ENCODE measurements at regions not wholly inside any gene's neighbourhood (a gene's known extent, or its start where the extent isn't known, plus 50 kb on each side); places are given as distances from the start of the nearest gene placed in this dataset.

DNA sequence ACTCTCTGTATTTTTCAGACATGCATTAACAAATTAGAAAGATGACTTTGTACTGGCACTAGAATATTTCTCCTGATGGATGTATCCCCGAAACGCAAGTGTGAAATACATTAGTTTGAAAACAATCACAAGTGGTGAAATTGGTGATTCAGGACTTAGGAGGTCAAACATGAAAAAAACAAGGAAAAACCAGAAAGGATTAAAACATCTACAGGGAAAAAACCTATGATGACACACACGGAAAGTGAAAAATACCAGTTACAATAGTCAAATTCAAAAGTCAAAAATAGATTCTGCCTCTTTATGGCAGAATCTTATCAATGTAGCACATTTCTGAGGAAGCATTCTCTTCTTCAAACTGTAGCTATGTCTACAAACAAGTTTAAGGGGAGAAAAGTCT is 129.0 kb upstream of the SGK1 start:
- Mint-ChIP-seq H3K4me3 (no peak overlapping the region), H3K36me3 (no peaks in the 10 kb centered on the region), H3K4me1 (peaks cover 18% of the 10 kb centered on the region), H3K27ac (no peak overlapping the region), H3K27me3 (no peaks in the 10 kb centered on the region), H3K9me3 (no peaks in the 10 kb centered on the region)
- no peak for DNase-seq

DNA sequence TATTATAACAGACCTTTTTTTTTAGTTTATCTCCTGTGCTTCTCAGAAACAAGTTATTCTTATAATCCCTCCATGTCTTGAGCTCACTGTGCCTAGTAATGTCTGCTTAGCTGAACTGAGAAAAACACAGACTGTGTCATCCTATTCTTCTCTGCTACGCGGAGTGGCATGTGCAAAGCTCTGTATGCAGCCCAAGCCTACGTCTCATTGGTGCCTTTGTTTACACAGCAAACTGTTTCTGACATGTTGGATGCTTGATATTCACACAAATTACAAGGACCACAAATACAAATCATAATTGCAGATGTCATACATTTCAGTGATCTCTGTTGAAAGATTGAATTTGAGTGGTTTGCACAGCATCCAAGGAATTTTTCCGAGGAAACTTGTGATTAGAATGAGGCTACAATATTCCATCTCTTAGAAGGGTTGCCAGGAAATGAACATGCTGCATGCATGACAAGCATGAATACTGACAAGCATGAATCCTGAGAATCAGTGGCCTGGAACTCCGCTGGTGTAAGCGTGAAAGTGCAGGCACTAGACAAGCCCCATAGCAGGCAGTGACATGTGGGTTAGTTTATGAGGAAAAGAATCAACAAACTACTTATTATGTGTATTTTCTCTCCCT is 128.4 kb upstream of the SGK1 start:
- Mint-ChIP-seq H3K9me3 (no peaks in the 10 kb centered on the region), H3K36me3 (no peaks in the 10 kb centered on the region), H3K4me1 (peaks cover 15% of the 10 kb centered on the region), H3K4me3 (no peak overlapping the region), H3K27me3 (no peaks in the 10 kb centered on the region), H3K27ac (no peak overlapping the region)
- no peak for DNase-seq

DNA sequence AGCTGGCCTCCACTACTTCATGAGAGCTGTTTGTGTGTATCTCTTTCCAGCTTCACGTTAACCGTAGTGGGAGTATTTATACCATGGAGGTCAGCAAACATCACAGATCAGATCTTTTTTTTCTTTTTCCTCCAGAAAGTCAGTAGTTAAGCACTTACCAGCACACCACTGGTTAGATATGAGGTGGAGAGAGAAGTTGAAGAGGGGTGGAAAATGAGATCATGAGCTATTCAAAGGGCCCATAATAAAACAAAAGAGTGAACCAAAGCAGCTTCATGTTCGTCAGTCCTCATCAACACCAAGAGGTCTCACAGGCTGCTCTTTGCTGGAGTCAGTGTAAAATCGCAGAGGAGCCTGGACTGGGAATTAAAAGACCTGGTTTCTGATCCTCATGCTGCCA is 125.1 kb upstream of the SGK1 start:
- Mint-ChIP-seq H3K27me3 (no peaks in the 10 kb centered on the region), H3K4me1 (peaks cover 9% of the 10 kb centered on the region), H3K27ac (no peak overlapping the region), H3K4me3 (no peak overlapping the region), H3K36me3 (no peaks in the 10 kb centered on the region), H3K9me3 (no peaks in the 10 kb centered on the region)
- DNase-seq: no peak

DNA sequence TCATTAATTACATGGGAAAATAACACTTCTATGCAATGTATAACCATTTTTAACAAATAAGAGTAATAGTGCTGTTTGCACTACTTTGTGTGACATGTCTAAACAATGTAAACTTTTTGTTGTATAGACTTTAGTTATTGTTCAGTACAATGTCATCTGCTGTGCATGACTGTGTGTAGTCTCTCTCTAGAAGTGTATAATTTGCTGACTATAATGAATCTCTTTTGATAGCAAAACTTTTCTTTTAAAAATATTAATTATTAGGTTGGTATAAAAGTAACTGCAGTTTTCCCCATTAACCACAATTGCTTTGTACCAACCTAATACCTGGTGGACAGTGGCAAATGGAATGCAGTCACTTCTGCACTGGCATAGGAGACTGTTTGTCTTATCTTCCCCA is 124.2 kb upstream of the SGK1 start:
- no peak overlapping the region for H3K4me3 Mint-ChIP-seq
- peaks cover 12% of the 10 kb centered on the region for H3K4me1 Mint-ChIP-seq
- no peak overlapping the region for H3K27ac Mint-ChIP-seq
- H3K27me3 Mint-ChIP-seq: no peaks in the 10 kb centered on the region
- H3K9me3 Mint-ChIP-seq: no peaks in the 10 kb centered on the region
- no peaks in the 10 kb centered on the region for H3K36me3 Mint-ChIP-seq
- no peak for DNase-seq

DNA sequence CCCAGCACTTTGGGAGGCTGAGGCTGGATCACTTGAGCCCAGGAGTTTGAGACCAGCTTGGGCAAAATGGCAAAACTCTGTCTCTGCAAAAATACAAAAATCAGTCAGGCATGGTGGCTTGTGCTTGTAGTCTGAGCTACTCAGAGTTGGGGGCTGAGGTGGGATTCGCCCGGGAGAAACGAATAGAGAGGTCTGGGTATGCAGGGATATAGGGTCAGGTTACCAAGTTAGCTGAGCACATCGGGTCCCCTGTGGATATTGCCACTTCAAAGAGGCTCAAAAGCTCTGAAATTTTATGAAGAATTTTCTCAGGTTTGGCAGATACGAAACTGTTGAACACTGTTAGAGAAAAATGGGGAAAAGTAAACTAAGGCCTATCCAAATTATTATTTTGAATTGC is 120.9 kb upstream of the SGK1 start:
- no peaks in the 10 kb centered on the region for H3K36me3 Mint-ChIP-seq
- H3K27ac Mint-ChIP-seq: no peak overlapping the region
- H3K9me3 Mint-ChIP-seq: no peaks in the 10 kb centered on the region
- H3K4me3 Mint-ChIP-seq: no peak overlapping the region
- H3K4me1 Mint-ChIP-seq: peaks cover 28% of the 10 kb centered on the region
- DNase-seq: no peak
- no peaks in the 10 kb centered on the region for H3K27me3 Mint-ChIP-seq

DNA sequence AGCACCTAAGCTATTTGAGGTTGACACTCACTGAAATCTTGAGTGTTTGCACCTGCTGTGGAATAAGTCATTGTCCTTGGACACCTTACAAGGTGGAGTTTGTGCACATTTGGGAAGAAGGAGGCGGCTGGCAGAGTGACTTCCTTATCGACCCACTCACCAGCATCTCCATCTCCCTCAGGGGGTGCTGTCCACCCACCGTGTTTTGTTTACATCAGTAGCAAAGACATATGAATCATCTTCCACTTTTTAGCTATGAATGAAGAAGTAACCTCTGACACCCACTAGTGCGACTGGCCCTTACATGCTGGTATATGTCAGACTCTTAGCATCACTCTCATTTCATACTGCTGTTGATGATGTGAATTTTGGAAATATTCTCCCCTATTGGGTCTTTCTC is 119.5 kb upstream of the SGK1 start:
- Mint-ChIP-seq H3K27me3 (no peaks in the 10 kb centered on the region), H3K36me3 (no peaks in the 10 kb centered on the region), H3K4me1 (peaks cover 28% of the 10 kb centered on the region), H3K27ac (peak overlapping the region; percentile 92), H3K4me3 (no peak overlapping the region), H3K9me3 (no peaks in the 10 kb centered on the region)
- peak; percentile 24 for DNase-seq

DNA sequence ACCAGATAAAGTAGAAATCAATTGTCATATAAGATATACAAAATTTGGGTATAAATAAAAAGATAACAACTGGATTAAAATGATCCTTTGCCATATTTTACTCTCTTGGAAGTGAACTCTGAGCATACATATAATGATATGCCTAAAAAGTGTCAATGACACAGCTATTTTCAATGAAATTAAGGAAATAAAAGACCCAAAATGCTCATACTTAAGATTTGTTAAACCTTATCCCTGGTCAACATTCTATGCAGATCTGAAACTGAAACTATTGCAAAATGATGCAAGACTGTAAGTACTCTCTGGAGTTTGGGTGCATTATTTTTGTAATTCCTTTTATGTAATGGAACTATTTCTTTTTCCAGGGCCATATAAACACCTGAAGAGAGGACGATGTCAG is 119.0 kb upstream of the SGK1 start:
- Mint-ChIP-seq H3K27me3 (no peaks in the 10 kb centered on the region), H3K4me3 (peak overlapping the region; percentile 32), H3K27ac (peak overlapping the region; percentile 92), H3K36me3 (no peaks in the 10 kb centered on the region), H3K4me1 (peaks cover 28% of the 10 kb centered on the region), H3K9me3 (no peaks in the 10 kb centered on the region)
- DNase-seq: no peak

DNA sequence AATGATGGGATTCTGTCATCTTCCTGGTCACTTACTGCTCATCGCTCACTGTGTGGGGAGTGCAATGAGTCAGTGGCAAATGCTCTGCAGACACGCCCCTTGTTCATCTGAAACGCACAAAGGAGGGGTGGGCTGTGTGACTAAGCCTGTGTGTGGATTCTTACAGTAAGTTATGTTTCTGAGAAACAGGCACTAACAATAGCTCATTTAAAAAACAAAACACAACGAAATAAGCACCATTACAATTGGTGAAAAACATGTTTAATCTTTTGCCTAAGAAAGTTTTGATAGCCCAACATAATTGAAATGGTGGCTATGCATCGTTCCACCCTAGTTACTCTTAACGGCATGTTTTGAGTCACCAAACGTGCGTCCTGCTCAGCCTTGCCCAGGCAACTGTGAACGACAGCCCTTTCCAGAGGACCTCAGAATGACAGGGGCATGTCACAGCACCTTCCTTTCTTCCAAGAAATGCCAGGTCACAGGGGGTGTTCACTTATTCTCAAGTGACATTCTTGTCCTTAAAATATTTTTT is 118.4 kb upstream of the SGK1 start:
- peaks cover 28% of the 10 kb centered on the region for H3K4me1 Mint-ChIP-seq
- peak overlapping the region; percentile 92 for H3K27ac Mint-ChIP-seq
- H3K36me3 Mint-ChIP-seq: no peaks in the 10 kb centered on the region
- DNase-seq: peak; percentile 65
- no peaks in the 10 kb centered on the region for H3K9me3 Mint-ChIP-seq
- H3K4me3 Mint-ChIP-seq: no peak overlapping the region
- H3K27me3 Mint-ChIP-seq: no peaks in the 10 kb centered on the region

DNA sequence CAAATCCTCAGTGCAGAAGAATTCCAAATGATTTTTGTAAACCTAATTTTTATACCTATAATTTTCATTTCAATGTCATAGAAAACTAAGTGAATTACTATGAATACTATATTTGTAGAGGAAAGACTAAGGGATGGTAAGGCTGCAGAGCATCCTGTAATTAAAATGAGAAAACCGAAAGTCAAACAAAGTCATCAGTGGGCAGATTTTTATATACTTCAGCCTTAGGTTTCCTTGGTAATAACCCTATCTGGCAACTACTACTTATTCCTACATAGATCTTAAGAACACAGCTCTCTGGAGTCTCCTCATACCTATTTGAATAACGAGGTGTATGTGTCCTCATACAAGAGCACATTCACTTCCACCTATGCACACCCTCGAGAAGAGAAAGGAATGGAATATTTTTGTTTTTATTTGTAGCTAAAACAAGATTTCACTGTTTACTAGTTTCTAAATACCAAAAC is 117.9 kb upstream of the SGK1 start:
- no peak overlapping the region for H3K4me3 Mint-ChIP-seq
- DNase-seq: no peak
- H3K27ac Mint-ChIP-seq: peak overlapping the region; percentile 92
- H3K4me1 Mint-ChIP-seq: peaks cover 28% of the 10 kb centered on the region
- H3K36me3 Mint-ChIP-seq: no peaks in the 10 kb centered on the region
- no peaks in the 10 kb centered on the region for H3K27me3 Mint-ChIP-seq
- no peaks in the 10 kb centered on the region for H3K9me3 Mint-ChIP-seq

DNA sequence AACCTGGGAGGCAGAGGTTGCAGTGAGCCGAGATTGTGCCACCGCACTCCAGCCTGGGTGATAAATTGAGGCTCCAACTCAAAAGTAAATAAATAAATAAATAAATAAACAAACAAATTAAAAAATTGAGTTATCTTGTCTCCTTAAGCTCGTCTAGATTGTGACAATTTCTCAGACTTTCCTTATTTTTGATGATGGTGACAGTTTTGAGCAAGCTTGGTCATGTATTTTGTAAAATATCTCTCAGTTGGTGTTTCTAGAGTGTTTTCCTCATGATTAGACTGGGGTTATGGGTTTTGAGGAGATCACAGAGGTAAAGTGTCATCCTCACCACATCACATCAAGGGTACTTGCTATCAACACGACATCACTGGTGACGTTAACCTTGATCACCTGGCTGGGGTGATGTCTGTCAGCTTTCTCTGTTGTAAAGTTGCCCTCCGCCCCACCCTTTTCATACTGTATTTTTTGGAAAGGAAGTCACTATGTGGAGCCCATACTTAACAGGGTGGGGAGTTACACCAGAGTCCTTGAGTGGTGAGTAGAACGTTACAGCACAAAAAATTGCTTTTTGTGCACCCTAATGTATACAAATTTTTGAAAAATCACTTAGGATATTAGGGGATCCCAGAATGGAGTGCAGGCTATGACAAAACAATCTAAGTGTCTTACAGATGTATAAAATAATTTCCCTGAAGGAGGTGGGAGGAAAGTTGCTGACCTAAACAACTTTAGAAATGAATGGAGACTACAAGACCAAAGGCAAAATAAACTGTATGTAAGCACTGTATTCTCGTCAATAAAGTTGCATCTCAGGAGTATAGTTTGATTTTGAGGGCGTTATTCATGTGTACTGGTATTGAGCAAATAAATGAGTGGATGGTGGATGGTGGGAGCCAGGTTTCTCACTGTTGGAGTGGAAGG is 116.4 kb upstream of the SGK1 start:
- Mint-ChIP-seq H3K4me1 (peaks cover 28% of the 10 kb centered on the region), H3K36me3 (no peaks in the 10 kb centered on the region), H3K9me3 (no peaks in the 10 kb centered on the region), H3K4me3 (no peak overlapping the region), H3K27ac (no peak overlapping the region), H3K27me3 (no peaks in the 10 kb centered on the region)
- DNase-seq: no peak

DNA sequence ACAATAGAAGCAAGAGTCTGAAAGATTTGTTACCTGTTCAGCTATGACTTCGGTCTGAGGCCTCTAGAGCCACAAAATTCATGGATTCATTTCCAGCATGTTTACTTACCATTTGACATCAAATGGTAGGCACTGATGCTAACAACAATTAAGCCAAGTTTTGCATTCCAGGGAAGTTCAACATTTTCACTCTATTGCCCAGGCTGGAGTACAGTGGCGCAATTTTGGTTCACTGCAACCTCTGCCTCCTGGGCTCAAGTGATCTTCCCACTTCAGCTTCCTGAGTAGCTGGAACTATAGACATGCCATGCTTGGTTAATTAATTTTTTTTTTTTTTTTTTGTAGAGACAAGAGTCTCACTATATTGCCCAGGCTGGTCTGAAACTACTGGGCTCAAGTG is 114.1 kb upstream of the SGK1 start:
- Mint-ChIP-seq H3K4me3 (no peak overlapping the region), H3K27me3 (no peaks in the 10 kb centered on the region), H3K4me1 (peaks cover 19% of the 10 kb centered on the region)

DNA sequence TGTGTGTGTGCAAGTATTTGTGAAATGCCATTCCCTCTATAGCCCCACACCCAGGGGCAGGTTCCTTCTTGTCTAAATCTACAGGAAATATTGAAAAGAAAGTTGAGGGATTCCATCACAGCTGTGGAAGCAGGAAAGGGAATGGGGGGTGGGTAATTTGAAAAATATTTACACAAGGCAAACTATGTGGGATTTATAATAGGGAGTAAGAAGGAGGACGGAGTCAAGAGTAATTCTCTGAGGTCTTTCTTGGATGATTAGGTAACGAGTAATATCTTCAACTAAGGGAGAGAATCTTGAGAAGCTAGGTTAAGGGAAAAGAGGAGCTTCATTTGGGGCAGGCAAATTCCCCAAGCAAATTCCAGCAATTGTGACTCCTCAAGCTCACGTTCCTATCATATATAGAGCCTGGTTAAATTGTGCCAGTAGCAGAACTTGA is 113.5 kb upstream of the SGK1 start:
- no peaks in the 10 kb centered on the region for H3K9me3 Mint-ChIP-seq
- no peak overlapping the region for H3K4me3 Mint-ChIP-seq
- H3K27ac Mint-ChIP-seq: no peak overlapping the region
- H3K27me3 Mint-ChIP-seq: no peaks in the 10 kb centered on the region
- no peaks in the 10 kb centered on the region for H3K36me3 Mint-ChIP-seq
- H3K4me1 Mint-ChIP-seq: peaks cover 13% of the 10 kb centered on the region
- no peak for DNase-seq

More for the DNA sequence above, 114.1 kb upstream of the SGK1 start:
- Mint-ChIP-seq H3K27ac (no peak overlapping the region), H3K36me3 (no peaks in the 10 kb centered on the region), H3K9me3 (no peaks in the 10 kb centered on the region)
- DNase-seq: no peak

DNA sequence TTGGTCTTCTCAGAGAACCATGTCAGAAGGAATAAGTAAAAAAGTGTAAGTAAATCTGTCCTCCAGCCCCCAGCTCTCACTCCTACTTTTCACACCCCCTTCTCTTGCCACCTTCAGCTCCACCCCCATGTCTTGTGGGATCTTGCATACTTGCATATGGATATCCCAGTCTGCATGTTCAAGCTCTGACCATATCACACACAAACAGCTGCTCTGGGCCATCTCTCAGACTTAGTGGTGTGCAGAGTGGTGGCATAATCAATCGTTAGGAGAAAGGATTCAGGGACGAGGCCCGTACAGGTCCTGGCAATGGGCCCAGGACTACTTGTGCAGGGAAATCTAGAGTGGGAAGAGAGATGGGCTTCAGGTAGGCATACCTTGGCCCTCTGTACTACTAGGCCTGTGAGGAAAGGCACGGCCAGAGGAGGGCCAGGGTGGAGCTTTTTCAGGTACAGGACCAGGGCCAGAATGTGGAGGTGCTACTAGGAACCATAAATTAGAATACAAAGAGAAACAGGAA is 112.0 kb upstream of the SGK1 start:
- Mint-ChIP-seq H3K4me3 (no peak overlapping the region), H3K27ac (no peak overlapping the region), H3K27me3 (no peaks in the 10 kb centered on the region), H3K4me1 (peaks cover 4% of the 10 kb centered on the region), H3K9me3 (no peaks in the 10 kb centered on the region), H3K36me3 (no peaks in the 10 kb centered on the region)
- DNase-seq: no peak

DNA sequence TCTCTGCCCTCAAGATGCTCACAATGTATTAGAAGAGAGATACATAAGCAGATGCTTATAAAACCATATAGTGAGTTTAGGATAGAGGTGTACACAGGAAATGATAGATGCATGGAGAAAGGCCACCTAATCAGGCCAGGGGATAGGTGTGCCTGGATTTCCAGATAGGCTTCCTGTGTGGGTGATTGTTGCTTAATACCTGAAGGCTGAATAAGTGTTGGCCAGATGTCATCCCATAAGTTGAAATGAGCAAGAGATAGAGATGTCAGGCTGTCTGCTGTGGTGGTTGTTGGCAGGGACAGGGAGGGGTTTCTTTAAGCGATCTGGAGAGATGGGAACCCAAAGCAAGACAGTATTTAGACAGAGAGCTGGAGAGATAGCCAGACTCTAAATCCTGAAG is 109.8 kb upstream of the SGK1 start:
- Mint-ChIP-seq H3K27me3 (no peaks in the 10 kb centered on the region), H3K4me1 (peaks cover 6% of the 10 kb centered on the region), H3K36me3 (no peaks in the 10 kb centered on the region), H3K27ac (no peak overlapping the region), H3K4me3 (no peak overlapping the region), H3K9me3 (no peaks in the 10 kb centered on the region)
- no peak for DNase-seq

DNA sequence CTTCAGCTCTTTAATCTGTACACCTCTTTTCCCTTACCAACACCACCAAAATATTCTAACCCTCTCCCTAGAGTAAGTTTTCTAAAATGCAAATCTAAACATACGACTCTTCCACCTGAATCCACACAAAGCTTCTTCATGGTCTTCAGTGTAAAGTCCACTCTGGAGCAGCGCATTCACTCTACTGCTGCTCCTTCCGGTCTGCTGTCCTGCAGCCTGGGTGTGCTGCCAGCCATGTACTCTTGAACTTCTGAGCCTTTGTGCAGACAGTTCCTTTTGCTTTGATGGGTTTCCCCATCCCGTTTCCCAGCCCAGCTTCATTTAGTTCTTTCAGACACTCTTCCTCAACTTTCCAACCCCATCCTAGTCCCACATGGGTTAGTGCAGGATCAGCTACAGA is 108.7 kb upstream of the SGK1 start:
- Mint-ChIP-seq H3K27me3 (no peaks in the 10 kb centered on the region), H3K9me3 (no peaks in the 10 kb centered on the region), H3K36me3 (no peaks in the 10 kb centered on the region), H3K4me3 (no peak overlapping the region), H3K4me1 (peaks cover 6% of the 10 kb centered on the region), H3K27ac (no peak overlapping the region)
- DNase-seq: no peak
